HG02571 (cell line): ENCODE measurements at regions not wholly inside any gene's neighbourhood (a gene's known extent, or its start where the extent isn't known, plus 50 kb on each side); places are given as distances from the start of the nearest gene placed in this dataset.
"Not testable (repeated sequence)": the region's sequence is repeated elsewhere in the genome, so short reads cannot be mapped to it uniquely, and the experiment has no call there.

Source experiments
- ATAC-seq: cut with Tn5 transposase; IDR thresholded peaks from one replicate; pipeline ENCODE4 v1.9.1; 2021; ENCODE audit warnings: mild to moderate bottlenecking, moderate library complexity; ENCODE audit not compliant: unreplicated experiment

DNA sequence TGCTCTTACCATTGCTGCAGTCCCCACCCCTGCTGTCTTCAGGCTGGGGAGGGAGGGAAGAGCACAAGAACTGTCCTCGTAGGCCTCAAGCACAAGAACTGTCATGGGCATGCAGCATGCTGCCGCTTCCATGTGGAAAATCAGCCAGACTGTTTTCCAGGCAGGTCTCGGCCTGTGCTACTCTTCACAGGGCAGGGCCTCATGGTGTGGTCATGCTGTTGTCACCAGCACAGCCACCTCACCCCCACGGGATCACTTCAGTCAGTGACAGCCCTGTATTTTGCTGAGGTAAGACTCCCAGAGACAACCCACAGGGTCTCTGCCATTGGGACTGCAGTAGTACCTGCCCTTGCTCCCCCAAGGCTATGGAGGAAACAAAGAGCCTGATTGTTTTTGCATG lies 205.3 kb downstream of the NAP1L3 start:
- no peak for ATAC-seq

DNA sequence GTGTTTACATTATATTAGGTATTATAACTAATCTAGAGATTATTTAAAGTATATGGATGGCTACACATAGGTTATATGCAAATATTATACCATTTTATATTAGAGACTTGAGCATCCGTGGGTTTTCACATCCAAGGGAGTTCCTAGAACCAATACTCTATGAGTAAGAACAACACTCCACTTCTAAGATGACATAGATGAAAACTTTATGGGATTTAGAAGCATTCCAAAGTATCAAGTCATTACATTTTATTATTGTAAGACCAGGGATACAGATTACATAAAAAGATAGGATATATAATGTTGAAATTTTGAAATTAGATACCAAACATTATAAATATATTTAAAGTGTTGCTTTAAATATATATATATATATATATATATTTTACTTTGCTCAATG lies 207.0 kb downstream of the NAP1L3 start:
- ATAC-seq: no peak

DNA sequence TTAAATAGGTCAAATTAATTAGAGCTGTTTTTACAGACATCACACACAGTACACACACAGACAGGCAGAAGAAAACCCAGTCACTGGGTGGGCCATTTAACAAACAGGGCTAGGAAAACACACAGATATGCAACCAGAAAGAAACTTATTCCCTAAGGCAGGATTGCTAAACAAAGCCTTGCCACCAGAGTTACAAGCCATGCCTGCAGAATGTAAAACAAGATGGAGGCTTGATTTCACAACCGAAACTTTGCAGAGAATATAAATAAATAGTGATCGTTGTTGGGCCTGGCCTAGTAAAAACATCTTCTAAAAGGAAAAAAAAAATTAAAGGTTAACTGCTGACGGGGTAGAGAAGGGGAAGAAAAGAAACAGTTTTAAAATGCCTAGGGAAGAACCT lies 212.3 kb downstream of the NAP1L3 start:
- ATAC-seq: no peak

DNA sequence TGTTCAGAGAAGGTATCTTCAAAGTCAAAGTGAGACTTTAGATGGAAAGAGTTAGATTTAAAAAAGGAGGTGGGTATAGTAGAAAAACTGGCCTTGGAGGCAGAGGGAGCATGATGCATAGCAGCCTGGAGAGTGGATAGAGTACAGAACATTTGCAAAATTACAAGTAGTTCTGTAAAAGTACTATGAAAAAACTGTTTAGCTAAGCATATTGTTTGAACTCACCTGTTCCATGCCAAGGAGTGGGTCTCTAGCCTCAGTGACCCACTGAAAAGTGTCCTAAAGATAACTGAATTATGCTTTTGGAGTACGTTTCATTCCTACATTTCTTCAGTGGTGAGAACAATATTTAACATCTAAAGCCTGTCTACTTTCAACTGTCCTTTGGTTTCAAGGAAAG lies 218.9 kb downstream of the NAP1L3 start:
- ATAC-seq: no peak

DNA sequence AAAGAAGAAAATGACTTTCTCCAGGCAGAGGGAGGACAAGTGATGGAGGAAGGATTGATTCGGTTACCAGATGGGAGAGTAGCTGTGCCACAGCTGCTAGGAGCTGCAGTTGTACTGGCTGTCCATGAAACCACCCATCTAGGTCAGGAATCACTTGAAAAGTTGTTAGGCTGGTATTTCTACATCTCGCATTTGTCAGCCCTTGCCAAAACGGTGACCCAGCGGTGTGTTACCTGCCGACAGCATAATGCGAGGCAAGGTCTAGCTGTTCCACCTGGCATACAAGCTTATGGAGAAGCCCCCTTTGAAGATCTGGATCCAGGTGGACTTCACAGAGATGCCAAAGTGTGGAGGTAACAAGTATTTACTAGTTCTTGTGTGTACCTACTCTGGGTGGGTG lies 238.7 kb downstream of the NAP1L3 start:
- not testable (repeated sequence) for ATAC-seq

DNA sequence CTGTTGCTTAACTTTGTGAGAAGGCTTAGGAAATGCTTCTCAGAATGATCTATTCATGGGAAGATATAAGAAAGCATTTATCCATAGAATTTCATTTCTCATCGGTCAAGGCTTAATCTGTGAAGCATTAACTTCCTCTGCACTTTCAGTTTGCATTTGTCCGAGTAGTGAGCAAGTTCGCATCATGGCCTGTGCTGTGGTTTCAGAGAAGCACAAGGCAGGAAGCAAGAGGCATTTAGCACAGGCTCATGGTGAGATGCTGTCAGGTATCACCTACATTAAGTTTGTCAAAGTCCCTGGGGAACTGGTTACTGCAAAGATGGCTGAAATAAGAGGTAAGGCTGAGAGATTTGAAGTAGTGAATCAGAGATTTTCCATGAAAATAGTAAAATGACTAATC lies 244.9 kb downstream of the NAP1L3 start:
- ATAC-seq: no peak

DNA sequence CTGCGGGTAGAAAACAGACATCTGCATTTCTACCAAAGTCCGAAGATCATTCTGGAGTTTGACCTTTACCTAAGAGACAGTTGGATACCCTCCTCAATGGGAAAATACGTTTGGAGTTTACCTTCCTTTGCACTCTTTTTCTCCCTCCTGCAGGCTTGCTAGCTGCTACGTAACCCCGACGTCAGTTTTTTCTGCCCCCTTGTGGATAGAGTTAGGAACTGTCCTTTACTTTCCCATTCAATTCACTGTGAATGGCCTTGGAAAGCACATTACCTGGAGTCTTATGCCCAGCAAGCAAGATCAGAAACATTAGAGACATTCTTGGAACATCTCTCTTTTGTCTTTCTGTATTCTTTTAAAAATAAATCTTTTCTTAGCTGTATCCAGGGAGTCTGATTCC lies 250.7 kb downstream of the NAP1L3 start:
- peak; percentile 82 for ATAC-seq

DNA sequence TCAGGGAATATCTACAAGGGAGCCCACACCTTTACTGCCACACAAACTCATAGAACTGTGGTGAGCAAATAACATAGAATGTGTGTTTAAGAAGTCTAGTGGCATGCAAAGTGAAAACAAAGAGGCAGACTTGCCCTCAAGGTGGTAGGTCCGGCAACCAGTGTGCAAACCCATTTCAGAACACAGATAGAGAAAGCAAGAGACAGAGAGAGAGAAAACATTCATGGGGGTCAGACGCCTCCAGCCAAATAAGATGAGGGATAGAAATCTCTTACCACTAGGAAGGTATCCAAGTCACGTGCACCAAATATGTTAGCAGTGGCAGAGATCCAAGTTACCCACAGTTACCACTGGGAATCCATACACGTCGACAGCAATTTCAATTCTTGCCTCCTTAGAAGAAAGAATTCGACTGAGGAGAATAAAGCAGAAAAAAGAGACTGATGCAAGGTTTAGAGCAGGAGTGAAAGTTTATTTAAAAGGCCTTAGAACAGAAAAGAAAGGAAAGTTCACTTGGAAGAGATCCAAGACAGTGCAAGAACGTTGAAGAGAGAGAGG lies 252.8 kb downstream of the NAP1L3 start:
- ATAC-seq: no peak

DNA sequence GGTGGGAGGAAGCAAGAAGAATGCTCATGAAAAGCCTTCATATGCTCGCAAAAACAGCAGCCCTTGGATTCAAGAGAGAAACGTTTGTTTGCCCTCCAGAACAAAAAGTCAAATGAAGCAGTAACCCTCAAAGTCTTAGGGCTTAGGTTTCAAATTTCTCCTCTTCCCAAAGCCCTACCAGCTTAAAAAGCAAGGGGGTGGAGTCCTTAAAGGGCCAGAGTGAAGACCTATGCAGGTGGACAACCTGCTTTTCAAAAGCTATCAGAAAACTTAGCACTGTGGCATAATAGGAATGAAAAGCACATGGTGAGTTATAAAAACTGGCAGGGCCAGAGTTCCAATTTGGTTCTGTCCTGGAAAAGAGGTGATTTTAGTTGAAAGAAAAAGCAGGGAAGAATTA lies 253.3 kb downstream of the NAP1L3 start:
- no peak for ATAC-seq

DNA sequence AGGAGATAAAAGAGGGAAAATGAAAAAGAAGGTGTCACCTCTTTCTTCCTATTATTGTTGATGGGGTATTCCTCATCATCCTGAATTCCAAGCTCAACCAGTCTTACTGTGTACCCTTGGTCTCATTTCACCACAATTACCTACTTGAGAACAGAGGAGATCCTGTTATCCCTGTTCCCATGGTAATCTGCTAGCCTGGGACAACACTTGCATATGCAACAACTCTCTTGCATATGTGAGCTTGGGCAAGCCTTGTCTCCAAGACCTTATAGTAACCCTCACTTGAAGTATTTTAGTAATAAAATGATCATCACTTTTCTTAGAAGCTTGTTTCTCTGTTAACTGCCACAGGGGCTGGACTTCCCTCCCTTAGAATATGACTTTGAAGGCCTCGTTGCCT lies 253.7 kb downstream of the NAP1L3 start:
- no peak for ATAC-seq

DNA sequence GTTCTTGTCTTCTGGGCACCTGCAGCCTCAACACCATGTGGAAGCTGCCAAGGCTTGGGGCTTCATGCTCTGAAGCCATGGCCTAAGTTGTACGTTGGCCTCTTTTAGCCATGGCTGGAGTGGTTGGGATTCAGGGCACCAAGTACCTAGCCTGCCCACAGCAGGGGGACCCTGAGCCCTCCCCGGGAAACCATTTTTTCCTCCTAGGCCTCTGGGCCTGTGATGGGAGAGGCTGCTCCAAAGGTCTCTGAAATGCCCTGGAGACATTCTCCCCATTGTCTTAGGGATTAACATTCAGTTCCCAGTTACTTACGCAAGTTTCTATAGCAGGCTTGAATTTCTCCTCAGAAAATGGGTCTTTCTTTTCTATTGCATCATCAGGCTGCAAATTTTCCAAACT lies 269.3 kb downstream of the NAP1L3 start:
- ATAC-seq: no peak

DNA sequence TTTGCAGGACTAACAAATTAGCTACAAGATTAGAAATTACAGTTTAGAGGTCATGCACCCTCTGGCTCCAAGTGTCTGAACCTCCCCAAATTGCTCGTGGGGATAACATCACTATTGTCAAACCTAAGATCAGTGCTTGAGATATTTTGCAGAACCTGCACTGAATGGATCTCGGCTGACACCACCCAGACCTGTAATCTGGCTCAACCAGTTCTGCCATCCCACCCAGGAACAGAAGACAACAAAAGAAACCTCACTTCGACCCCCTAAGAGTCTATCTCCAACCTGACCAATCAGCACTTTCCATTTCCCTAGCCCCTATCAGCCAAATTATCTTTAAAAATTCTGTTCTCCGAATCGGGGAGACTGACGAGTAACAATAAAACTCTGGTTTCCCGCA lies 318.7 kb downstream of the NAP1L3 start:
- no peak for ATAC-seq

DNA sequence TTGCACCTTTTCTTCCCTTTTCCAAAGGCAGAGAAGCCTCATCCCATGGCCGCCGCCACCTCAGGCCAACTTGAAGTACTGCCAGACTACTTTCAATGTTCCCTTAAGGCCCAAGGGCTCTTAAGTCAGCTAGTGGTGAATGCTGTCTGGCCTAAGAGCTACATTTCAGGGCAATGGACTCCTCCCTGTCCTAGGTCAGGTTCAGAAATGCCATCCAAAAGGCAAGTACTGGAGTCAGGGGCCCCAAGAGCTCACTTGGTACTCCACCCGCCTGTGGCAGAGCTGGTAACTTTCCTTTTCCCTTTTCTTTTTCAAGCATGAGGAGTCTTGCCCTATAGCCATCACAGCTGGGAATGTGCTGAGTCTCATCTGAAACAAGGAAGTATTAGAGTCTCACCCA lies 327.1 kb downstream of the NAP1L3 start:
- no peak for ATAC-seq

DNA sequence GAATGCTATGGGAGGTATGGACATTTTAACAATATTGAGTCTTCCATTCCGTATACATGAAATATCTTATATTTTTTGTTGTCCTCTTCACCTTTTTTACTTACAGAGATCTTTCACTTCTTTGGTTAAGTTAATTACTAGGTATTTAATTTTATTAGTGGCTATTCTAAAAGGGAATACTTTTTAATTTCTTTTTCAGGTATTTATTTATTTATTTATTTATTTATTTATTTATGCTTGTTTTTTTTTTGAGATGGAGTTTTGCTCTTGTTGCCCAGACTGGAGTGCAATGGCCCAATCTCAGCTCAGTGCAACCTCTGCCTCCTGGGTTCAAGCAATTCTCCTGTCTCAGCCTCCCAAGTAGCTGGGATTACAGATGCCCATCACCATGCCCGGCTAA lies 329.1 kb downstream of the NAP1L3 start:
- ATAC-seq: not testable (repeated sequence)

DNA sequence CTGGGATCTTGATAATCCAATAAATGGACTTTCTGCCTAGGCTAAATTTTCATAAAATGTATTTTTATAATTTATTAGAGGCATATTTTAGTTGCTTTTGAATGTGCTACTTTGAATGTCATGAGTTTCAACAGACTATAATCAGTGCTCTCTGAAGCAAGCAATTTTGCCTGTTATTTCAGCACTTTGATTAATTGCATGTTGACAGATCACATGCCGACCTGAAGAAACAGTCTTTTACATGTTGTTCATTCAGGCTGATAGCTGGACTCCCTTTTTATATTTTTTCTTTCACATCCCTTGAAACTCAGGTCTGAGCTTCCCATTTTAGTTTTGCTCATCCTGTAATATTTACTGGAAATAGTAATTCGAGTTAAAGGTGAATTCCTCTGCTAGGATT lies 341.0 kb downstream of the NAP1L3 start:
- ATAC-seq: no peak

DNA sequence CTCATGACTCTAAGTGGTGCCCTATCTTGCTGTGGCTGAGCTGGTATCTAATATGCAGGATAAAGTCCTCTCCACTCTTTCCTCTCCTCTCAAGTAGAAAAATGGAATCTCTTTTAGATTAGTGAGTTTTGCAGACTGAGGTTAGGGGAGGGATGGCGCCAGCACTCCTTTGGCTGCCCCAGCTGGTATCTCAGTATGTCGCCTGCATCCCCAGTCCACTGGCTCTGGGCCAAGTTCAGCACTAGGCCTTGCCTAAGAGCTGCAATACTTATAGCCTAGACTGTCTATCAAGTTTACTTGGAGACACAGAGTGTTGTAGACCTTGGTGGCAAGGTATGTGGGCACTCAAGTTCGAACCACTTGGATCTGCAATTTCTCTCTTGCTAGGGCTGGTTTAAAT lies 351.3 kb downstream of the NAP1L3 start:
- ATAC-seq: no peak

DNA sequence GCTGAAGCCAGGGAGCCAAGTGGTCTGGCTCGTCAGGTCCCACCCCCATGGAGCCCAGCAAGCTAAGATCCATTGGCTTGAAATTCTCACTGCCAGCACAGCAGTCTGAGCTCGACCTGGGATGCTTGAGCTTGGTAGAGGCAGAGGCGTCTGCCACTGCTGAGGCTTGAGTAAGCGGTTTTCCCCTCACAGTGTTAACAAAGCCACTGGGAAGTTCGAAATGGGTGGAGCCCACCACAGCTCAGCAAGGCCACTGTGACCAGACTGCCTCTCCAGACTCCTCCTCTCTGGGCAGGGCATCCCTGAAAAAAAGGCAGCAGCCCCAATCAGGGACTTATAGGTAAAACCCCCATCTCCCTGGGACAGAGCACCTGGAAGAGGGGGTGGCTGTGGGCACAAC lies 353.8 kb downstream of the NAP1L3 start:
- no peak for ATAC-seq
